GM12865 (cell line): ENCODE measurements at regions not wholly inside any gene's neighbourhood (a gene's known extent, or its start where the extent isn't known, plus 50 kb on each side); places are given as distances from the start of the nearest gene placed in this dataset.

Experiments
- DNase-seq: peaks from one replicate; pipeline ENCODE4 v3.0.0; 2010; ENCODE audit warnings: low read depth
- H3K4me3 ChIP-seq: 2 replicates; pipeline ENCODE4 v1.5.1; 2011; ENCODE audit warnings: mild to moderate bottlenecking, low read depth, low read length, control low read depth
- CTCF ChIP-seq: IDR thresholded peaks from 2 replicates; pipeline ENCODE4 v1.5.1; 2011; ENCODE audit warnings: low read length, control low read depth, low read depth, inconsistent platforms; ENCODE audit not compliant: insufficient read depth; ENCODE audit errors: missing control alignments

DNA sequence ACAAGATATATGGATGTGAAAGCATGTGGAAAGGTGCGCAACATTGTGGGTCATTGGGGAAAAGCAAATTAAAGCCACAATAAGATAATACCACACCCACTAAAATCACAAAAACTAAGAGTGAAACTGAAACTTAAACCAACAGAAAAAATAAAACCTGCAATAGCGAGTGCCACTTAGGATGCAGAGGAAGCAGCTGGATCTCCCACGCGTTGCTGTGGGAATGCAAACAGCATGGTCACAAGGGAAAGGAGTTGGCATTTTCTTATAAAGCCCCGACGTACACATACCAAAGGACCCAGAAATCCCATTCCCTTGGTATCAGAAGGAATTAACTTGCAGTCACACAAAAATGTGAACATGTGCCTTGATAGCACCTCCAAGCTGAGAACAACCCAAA, 712.0 kb downstream of the TBC1D22A start:
- no peak overlapping the region for H3K4me3 ChIP-seq
- no peak for DNase-seq
- TF ChIP-seq CTCF: no peak

- DNase-seq: no peak
- no peak overlapping the region for H3K4me3 ChIP-seq
- no peak for TF ChIP-seq CTCF
Observed at GRCh38 chr22:47472636-47473035, 710.2 kb downstream of the TBC1D22A start.

GRCh38 chr22:47471406-47471805, 709.0 kb downstream of the TBC1D22A start:
- no peak overlapping the region for H3K4me3 ChIP-seq
- TF ChIP-seq CTCF: no peak
- no peak for DNase-seq

DNA sequence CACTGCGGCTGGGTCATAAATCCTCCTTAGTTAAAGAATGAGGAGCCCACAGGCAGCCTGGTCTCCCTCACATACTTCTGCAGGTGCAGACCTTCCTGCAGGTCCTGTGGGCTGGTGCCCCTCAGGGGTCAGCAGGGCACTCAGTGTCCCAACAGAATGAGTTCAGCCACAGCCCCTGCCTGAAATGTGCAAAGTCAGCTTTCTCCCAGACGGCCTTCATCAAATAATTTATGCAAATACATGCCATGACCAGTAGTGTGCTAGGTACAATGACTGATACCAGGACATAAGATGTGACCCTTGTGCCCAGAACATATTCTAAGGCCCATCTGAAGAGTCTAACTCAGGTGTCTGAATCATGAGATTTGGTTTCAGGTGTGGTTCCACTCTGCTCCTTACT, 703.4 kb downstream of the TBC1D22A start:
- no peak for DNase-seq
- H3K4me3 ChIP-seq: no peak overlapping the region
- no peak for TF ChIP-seq CTCF

DNA sequence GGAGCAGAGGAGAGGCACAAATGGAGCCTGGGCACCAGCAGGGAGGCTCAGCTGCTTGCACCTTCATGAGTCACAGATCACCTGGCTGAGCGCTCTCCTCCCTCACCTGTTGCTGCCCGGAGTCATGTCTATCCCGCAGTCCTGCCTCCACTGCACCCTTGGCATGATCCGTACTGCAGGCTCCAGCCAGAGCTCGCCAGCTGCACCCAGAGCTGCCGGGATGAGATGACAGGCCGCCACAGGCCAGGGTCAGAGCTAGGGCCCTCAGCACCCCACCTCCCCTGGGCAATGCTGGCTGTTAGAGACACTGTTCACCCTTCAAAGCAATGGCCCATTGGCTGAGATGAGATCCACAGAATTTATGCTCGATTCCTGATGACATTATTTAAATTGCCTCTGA, 702.8 kb downstream of the TBC1D22A start:
- no peak overlapping the region for H3K4me3 ChIP-seq
- TF ChIP-seq CTCF: no peak
- DNase-seq: no peak

DNA sequence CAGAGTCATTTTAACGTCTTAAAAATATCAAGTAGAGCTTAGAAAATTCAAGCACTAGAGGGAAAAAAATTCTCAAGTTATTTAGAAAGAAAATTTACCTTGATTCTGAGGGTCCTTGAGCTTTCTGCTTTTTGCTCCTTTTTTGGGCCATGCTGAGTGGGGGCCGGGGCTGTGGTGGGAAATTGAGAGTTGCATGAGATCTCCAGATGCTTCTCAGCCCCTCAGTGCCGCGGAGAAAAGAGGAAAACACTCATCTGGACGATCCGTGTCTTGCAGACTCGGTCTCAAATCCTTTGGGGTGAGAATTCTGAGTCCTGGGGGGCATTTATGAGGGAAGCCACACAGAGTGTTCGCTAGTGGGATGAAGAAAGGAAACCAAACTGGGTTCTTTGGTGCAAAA, 700.8 kb downstream of the TBC1D22A start:
- no peak overlapping the region for H3K4me3 ChIP-seq
- no peak for TF ChIP-seq CTCF
- DNase-seq: no peak

DNA sequence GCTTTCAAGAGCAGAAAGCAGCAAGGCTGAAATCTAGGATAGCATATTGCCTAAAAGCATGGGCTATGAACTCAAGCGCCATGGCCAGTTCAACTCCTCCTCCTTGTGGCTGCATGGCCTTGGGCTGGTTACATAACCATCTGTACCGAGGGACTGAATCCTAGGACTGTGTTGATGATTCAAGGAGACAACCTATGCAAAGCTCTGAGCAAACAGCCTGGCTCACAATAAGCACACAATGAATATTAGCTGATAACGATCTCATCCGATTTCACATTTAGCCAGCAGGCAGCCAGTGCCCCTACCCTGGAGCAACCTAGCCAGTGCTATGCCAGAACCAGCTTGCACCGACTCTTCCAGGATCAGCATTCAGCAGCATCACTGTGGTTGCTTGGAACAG, 698.4 kb downstream of the TBC1D22A start:
- TF ChIP-seq CTCF: no peak

More for the DNA sequence above, 698.4 kb downstream of the TBC1D22A start:
- DNase-seq: no peak
- no peak overlapping the region for H3K4me3 ChIP-seq
